Adrenal gland (tissue), 9 donors: ENCODE measurements at regions not wholly inside any gene's neighbourhood (a gene's known extent, or its start where the extent isn't known, plus 50 kb on each side); places are given as distances from the start of the nearest gene placed in this dataset.

Experiments
- DNase-seq, 7 donors: peaks; one replicate each; pipeline ENCODE4 v3.0.0-alpha.2; 2019 to 2020
- H3K27ac ChIP-seq, 5 donors: fragments of 200-600 bp; sonication (generic) in 4 of 5; 1 replicate in 3 of 5; 2 replicates in 2 of 5; pipeline versions ENCODE4 v1.5.1 to v1.8.0; 2016 to 2020; ENCODE audit warnings: mild to moderate bottlenecking in 1 of 5
- H3K27me3 ChIP-seq: fragments of 200-600 bp; 2 replicates; pipeline ENCODE4 v1.8.0; 2021
- H3K36me3 ChIP-seq, 2 donors: fragments of 200-600 bp; replicated peaks in 1 of 2; 1 replicate in 1 of 2; 2 replicates in 1 of 2; pipeline versions ENCODE4 v1.5.1 to v1.8.0; 2018 to 2022
- H3K4me1 ChIP-seq, 2 donors: fragments of 200-600 bp; replicated peaks in 1 of 2; 1 replicate in 1 of 2; 2 replicates in 1 of 2; pipeline versions ENCODE4 v1.5.1 to v1.8.0; 2018 to 2021
- H3K4me3 ChIP-seq, 4 donors: fragments of 200-600 bp; sonication (generic) in 3 of 4; one replicate each; pipeline ENCODE4 v1.5.1; 2016 to 2018
- H3K9me3 ChIP-seq, 3 donors: fragments of 200-600 bp; sonication (generic) in 1 of 3; replicated peaks in 1 of 3; 1 replicate in 2 of 3; 2 replicates in 1 of 3; pipeline versions ENCODE4 v1.5.1 to v1.8.0; 2016 to 2021
- POLR2A ChIP-seq, 2 donors: fragments of 450-650 bp; IDR thresholded peaks; one replicate each; pipeline ENCODE4 v1.6.1; 2017; ENCODE audit warnings: antibody characterized with exemption in 2 of 2, mild to moderate bottlenecking in 2 of 2, moderate library complexity in 1 of 2
- WGBS, 4 donors: extraction: QIAGEN DNeasy Blood & Tissue Kit in 2 of 4; methylation state at CpG; one replicate each; pipeline versions ENCODE4 v1.1.5 to v1.1.7; 2013 to 2017; 5-methylcytosine and 5-hydroxymethylcytosine counted together
- intact Hi-C, 2 donors: fragments of 100-400 bp; cut with DNase I; formaldehyde crosslinking; loops; one replicate each; pipeline versions ENCODE4 v1.14.1 to v1.15.0; 2022 to 2023
- TF ChIP-seq, protein P1 (sequence below), 6 experiments: fragments of 450-650 bp in 4 of 6; fragments of 200-600 bp in 2 of 6; sonication (generic) in 1 of 6; IDR thresholded peaks; 1 replicate in 5 of 6; 2 replicates in 1 of 6; pipeline versions ENCODE4 v1.5.1 to v1.8.0; 2016 to 2021; ENCODE audit warnings: antibody characterized with exemption in 6 of 6, mild to moderate bottlenecking in 2 of 6, moderate library complexity in 1 of 6
- donor health status: healthy with polysubstance abuse.
- donor health status: Bipolar disorder and iron deficiency.
- donor health status: DM: yes; HTN: yes; CAD: no.
- donor health status: DM: no; HTN: no; CAD: no.
- donor health status: DM: no; HTN: no; CAD: no.

DNA sequence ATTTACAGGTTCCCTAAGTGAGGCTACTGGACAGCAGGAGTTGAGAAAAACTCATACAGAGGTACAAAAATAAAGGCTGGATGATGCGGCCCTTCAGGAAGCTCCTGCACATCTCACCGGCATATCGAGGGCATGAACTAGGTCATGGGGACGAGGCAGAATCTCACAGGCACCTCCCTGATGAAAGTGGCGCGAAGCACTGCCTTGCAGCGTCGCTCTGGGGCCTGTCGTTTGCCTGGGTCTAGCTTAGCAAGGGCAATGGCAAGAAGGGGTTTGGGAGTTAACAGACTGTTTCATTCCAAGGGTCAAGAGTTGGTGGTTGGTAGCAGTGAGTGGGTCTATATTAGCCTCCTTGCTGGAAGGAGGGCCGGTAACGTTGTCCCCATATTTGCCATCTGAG lies 103.5 kb upstream of the IRF2BP2 start:
- H3K9me3 ChIP-seq: no peaks in the 10 kb centered on the region
- H3K4me3 ChIP-seq: no peak overlapping the region
- intact Hi-C loops: no loop called here
- WGBS, 4 donors: 83 to 96% (median 90%) methylated on average over 6 to 11 of the region's 11 CpGs
- TF ChIP-seq POLR2A (IDR thresholded peaks at IDR 0.05): no peak
- TF ChIP-seq, protein P1, sequence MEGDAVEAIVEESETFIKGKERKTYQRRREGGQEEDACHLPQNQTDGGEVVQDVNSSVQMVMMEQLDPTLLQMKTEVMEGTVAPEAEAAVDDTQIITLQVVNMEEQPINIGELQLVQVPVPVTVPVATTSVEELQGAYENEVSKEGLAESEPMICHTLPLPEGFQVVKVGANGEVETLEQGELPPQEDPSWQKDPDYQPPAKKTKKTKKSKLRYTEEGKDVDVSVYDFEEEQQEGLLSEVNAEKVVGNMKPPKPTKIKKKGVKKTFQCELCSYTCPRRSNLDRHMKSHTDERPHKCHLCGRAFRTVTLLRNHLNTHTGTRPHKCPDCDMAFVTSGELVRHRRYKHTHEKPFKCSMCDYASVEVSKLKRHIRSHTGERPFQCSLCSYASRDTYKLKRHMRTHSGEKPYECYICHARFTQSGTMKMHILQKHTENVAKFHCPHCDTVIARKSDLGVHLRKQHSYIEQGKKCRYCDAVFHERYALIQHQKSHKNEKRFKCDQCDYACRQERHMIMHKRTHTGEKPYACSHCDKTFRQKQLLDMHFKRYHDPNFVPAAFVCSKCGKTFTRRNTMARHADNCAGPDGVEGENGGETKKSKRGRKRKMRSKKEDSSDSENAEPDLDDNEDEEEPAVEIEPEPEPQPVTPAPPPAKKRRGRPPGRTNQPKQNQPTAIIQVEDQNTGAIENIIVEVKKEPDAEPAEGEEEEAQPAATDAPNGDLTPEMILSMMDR (IDR thresholded peaks at IDR 0.05): no peak
- DNase-seq: no peak
- no peaks in the 10 kb centered on the region for H3K36me3 ChIP-seq
- H3K27me3 ChIP-seq: no peaks in the 10 kb centered on the region
- no peak overlapping the region for H3K27ac ChIP-seq
- peaks cover 0 to 29% of the 10 kb centered on the region in 2 donors for H3K4me1 ChIP-seq

DNA sequence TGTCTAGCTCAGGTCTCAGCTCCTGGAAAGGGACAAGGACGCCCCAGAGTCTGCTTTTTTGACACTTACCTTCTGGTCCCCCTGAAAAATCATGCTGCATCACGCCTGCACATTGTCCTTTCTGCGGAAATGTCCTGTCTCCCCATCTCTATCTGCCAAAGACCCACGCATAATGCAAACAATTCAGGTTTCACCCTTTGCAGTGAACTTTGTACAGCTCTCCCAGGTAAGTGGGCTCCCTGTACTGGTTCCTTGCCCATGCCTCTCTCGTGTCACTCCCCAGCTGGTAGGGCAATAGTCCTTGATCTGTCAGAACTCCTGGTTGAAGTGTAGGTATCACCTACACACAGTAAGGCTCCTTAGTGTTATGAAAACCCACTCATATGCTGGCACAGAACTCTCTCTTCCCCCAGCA lies 102.9 kb upstream of the IRF2BP2 start:
- intact Hi-C loops: no loop called here
- Histone ChIP-seq H3K27me3 (no peaks in the 10 kb centered on the region), H3K36me3 (no peaks in the 10 kb centered on the region), H3K4me1 (peaks cover 0 to 27% of the 10 kb centered on the region in 2 donors), H3K9me3 (no peaks in the 10 kb centered on the region), H3K4me3 (no peak overlapping the region), H3K27ac (no peak overlapping the region)
- WGBS, 4 donors: 82 to 98% (median 90%) methylated on average over 5 of the region's 5 CpGs
- no peak for DNase-seq
- no peak for TF ChIP-seq POLR2A (IDR thresholded peaks at IDR 0.05)
- TF ChIP-seq, protein P1 (IDR thresholded peaks at IDR 0.05): no peak

DNA sequence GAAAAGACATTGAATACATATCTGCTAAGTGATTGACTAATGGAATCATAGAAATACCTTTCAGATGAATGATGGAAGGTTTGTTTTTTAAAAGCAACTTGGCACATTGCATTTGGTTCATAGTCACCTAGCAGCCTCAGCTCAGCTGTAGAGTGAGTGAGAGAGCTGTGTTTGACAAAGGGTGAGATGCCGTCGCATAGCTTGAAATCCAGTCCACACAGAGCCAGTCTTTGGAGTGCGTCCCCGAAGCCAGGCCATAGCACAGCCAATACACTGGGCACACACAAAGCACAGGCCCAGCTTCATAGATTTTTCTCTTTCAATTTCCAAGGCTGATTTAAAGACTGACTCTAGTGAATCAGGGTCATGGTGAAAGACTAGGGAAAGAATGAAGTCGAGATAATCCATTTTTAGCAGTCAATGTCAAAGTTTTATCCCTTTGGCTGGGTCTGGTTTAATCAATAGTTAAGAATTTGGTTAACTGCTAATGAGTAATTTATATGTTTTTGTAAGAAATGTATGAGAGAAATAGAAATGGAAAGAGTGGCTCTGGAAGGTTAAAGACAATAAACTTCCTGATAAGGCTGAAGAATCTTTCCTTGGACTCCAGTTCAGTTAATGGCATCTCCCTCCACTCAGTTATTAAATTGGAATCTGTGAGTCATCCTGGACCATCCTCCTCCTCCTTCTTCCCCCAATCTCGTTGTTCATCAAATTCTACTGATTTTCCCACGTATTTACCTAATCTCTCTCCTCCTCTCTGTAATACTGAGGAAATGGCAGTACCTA lies 101.2 kb upstream of the IRF2BP2 start:
- intact Hi-C loops: no loop called here
- no peaks in the 10 kb centered on the region for H3K9me3 ChIP-seq
- no peaks in the 10 kb centered on the region for H3K36me3 ChIP-seq
- DNase-seq: peak in 1 of 7 donors; percentile 10
- peak overlapping the region in 2 of 5 donors; percentile 7 to 55 for H3K27ac ChIP-seq
- TF ChIP-seq POLR2A (IDR thresholded peaks at IDR 0.05): no peak
- TF ChIP-seq, protein P1 (IDR thresholded peaks at IDR 0.05): no peak
- H3K4me1 ChIP-seq: peaks cover 0 to 15% of the 10 kb centered on the region in 2 donors
- 58 to 72% (median 64%) methylated on average over 7 of the region's 7 CpGs for WGBS, 4 donors
- no peaks in the 10 kb centered on the region for H3K27me3 ChIP-seq
- no peak overlapping the region for H3K4me3 ChIP-seq

DNA sequence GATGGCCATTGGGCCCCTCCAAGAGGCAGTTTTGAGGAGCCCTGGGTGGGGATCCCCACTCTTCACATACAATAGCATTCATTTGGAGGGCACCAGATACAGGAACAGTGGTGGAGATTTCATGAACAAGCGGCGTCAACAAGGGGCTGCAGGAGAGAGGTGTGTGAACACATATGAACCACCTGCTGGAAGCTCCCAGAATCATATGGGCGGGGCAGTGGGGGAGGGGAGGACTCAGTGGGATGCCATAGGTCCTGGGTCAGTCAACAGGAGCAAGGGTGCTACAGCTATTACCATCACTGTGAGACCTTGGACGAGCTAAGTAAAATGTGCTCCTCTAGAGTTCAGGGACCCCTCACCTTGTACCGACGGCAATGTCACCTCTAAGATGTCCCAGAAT lies 100.4 kb upstream of the IRF2BP2 start:
- H3K4me3 ChIP-seq: no peak overlapping the region
- peak overlapping the region in 1 of 5 donors; percentile 20 for H3K27ac ChIP-seq
- peak in 1 of 7 donors; percentile 6 for DNase-seq
- 91 to 99% (median 94%) methylated on average over 6 of the region's 6 CpGs for WGBS, 4 donors
- intact Hi-C loops: no loop called here
- TF ChIP-seq POLR2A (IDR thresholded peaks at IDR 0.05): no peak
- TF ChIP-seq, protein P1 (IDR thresholded peaks at IDR 0.05): no peak
- H3K4me1 ChIP-seq: peaks cover 0 to 7% of the 10 kb centered on the region in 2 donors
- no peaks in the 10 kb centered on the region for H3K36me3 ChIP-seq
- no peaks in the 10 kb centered on the region for H3K27me3 ChIP-seq
- no peaks in the 10 kb centered on the region for H3K9me3 ChIP-seq
